Mesodermal cell (in vitro differentiated cells): ENCODE measurements at regions not wholly inside any gene's neighbourhood (a gene's known extent, or its start where the extent isn't known, plus 50 kb on each side); places are given as distances from the start of the nearest gene placed in this dataset.
"Not testable (repeated sequence)": the region's sequence is repeated elsewhere in the genome, so short reads cannot be mapped to it uniquely, and the experiment has no call there.

Experiments
- H3K27ac ChIP-seq: 2 replicates; pipeline ENCODE4 v1.7.0; 2013; ENCODE audit warnings: mild to moderate bottlenecking, low read depth, low read length, moderate library complexity; ENCODE audit not compliant: severe bottlenecking
- H3K36me3 ChIP-seq: 2 replicates; pipeline ENCODE4 v1.7.1; 2013; ENCODE audit warnings: mild to moderate bottlenecking, low read length, moderate library complexity; ENCODE audit not compliant: control insufficient read depth, insufficient read depth
- H3K4me1 ChIP-seq: one replicate; pipeline ENCODE4 v1.7.1; 2013; ENCODE audit warnings: mild to moderate bottlenecking, low read length; ENCODE audit not compliant: insufficient read depth, control insufficient read depth, poor library complexity, severe bottlenecking
- H3K4me3 ChIP-seq: 2 replicates; pipeline ENCODE4 v1.7.0; 2013; ENCODE audit warnings: low read length, control low read depth, mild to moderate bottlenecking; ENCODE audit not compliant: insufficient read depth, poor library complexity, severe bottlenecking; ENCODE audit errors: extremely low read depth
- H3K9me3 ChIP-seq: 2 replicates; pipeline ENCODE4 v1.7.1; 2013; ENCODE audit warnings: mild to moderate bottlenecking, low read length, moderate library complexity; ENCODE audit not compliant: control insufficient read depth
- WGBS, 2 experiments: methylation state at CpG; one replicate each; pipeline ENCODE4 v1.1.5; 2013; ENCODE audit warnings: missing lambda C conversion rate in 2 of 2; ENCODE audit not compliant: insufficient coverage in 2 of 2; 5-methylcytosine and 5-hydroxymethylcytosine counted together

- not testable (repeated sequence) for H3K27ac ChIP-seq, H3K4me1 ChIP-seq, H3K9me3 ChIP-seq, H3K36me3 ChIP-seq, H3K4me3 ChIP-seq
- WGBS, 2 experiments, result 86 to 100% methylated on average over 1 to 2 of the region's 5 CpGs
Measured at GRCh38 chr1:146640671-146641070, 297.5 kb upstream of the NBPF12 start.

- not testable (repeated sequence) for H3K4me1 ChIP-seq, H3K4me3 ChIP-seq, H3K9me3 ChIP-seq, H3K36me3 ChIP-seq, H3K27ac ChIP-seq
- no CpG with 5 or more reads among the region's 1 CpG for WGBS, 2 experiments
Measured at GRCh38 chr1:146630302-146630701, 307.8 kb upstream of the NBPF12 start.

GRCh38 chr1:146618582-146618981 lies 319.5 kb upstream of the NBPF12 start:
- H3K9me3 ChIP-seq, H3K4me3 ChIP-seq, H3K4me1 ChIP-seq, H3K36me3 ChIP-seq, H3K27ac ChIP-seq: not testable (repeated sequence)
- WGBS, 2 experiments, result no CpG with 5 or more reads among the region's 4 CpGs

- H3K27ac ChIP-seq, H3K36me3 ChIP-seq, H3K4me1 ChIP-seq, H3K9me3 ChIP-seq, H3K4me3 ChIP-seq: not testable (repeated sequence)
Measured at GRCh38 chr1:146604681-146605080, 333.4 kb upstream of the NBPF12 start.

- not testable (repeated sequence) for H3K36me3 ChIP-seq, H3K4me3 ChIP-seq, H3K27ac ChIP-seq, H3K9me3 ChIP-seq, H3K4me1 ChIP-seq
- no CpG with 5 or more reads among the region's 3 CpGs for WGBS, 2 experiments
Measured at GRCh38 chr1:146600720-146601307, 337.3 kb upstream of the NBPF12 start.

- not testable (repeated sequence) for H3K4me1 ChIP-seq, H3K36me3 ChIP-seq, H3K9me3 ChIP-seq, H3K27ac ChIP-seq, H3K4me3 ChIP-seq
- WGBS, 2 experiments, result no CpG with 5 or more reads among the region's 3 CpGs
Measured at GRCh38 chr1:146599906-146600305, 338.2 kb upstream of the NBPF12 start.

- not testable (repeated sequence) for H3K36me3 ChIP-seq, H3K4me1 ChIP-seq, H3K27ac ChIP-seq, H3K9me3 ChIP-seq, H3K4me3 ChIP-seq
- WGBS, 2 experiments, result no CpG with 5 or more reads among the region's 1 CpG
Measured at GRCh38 chr1:146581229-146581628, 352.4 kb upstream of the NOTCH2NLA start.

- H3K9me3 ChIP-seq, H3K4me1 ChIP-seq, H3K27ac ChIP-seq, H3K36me3 ChIP-seq, H3K4me3 ChIP-seq: not testable (repeated sequence)
- no CpG with 5 or more reads among the region's 2 CpGs for WGBS, 2 experiments
Measured at GRCh38 chr1:146567541-146567940, 338.7 kb upstream of the NOTCH2NLA start.

- not testable (repeated sequence) for H3K36me3 ChIP-seq, H3K4me1 ChIP-seq, H3K4me3 ChIP-seq, H3K27ac ChIP-seq, H3K9me3 ChIP-seq
- no CpG with 5 or more reads among the region's 3 CpGs for WGBS, 2 experiments
Measured at GRCh38 chr1:146558032-146558431, 329.2 kb upstream of the NOTCH2NLA start.

GRCh38 chr1:146556405-146556804 lies 327.6 kb upstream of the NOTCH2NLA start:
- H3K27ac ChIP-seq, H3K36me3 ChIP-seq, H3K4me3 ChIP-seq, H3K9me3 ChIP-seq, H3K4me1 ChIP-seq: not testable (repeated sequence)
- no CpG with 5 or more reads among the region's 7 CpGs for WGBS, 2 experiments

GRCh38 chr1:146552414-146552813 lies 323.6 kb upstream of the NOTCH2NLA start:
- not testable (repeated sequence) for H3K9me3 ChIP-seq, H3K4me3 ChIP-seq, H3K27ac ChIP-seq, H3K4me1 ChIP-seq, H3K36me3 ChIP-seq
- no CpG with 5 or more reads among the region's 3 CpGs for WGBS, 2 experiments

- H3K36me3 ChIP-seq, H3K4me3 ChIP-seq, H3K9me3 ChIP-seq, H3K27ac ChIP-seq, H3K4me1 ChIP-seq: not testable (repeated sequence)
- WGBS, 2 experiments, result 93 to 100% methylated on average over 1 to 2 of the region's 9 CpGs
Measured at GRCh38 chr1:146548684-146549083, 319.9 kb upstream of the NOTCH2NLA start.
